ENCODE measurements at regions not wholly inside any gene's neighbourhood (a gene's known extent, or its start where the extent isn't known, plus 50 kb on each side); places are given as distances from the start of the nearest gene placed in this dataset.
A peak's percentile ranks its signal among the peaks of the same experiment; 100 is the strongest.

DNA sequence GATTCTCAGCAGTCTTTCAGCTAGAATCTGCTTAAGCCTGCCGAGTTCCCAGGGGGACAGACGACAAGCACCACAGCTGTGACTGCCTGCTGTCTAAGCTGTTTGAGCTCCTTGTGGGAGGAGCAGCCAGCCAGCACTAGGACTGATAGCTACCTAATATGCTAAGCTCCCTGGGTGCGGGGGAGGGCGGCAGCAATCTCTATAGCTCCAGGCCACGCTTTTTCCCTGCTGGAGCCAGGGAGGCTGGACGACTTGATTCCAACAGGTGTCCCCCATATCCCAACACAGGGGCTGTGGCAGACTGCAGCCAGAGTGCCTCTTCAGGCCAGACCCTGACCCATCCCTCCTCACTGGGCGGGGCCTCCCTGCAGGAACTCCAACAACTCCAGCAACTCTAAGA, 134.1 kb upstream of the ARPP21 start:
- Histone ChIP-seq H3K9me3 (no peaks in the 10 kb centered on the region), H3K4me3 (ENCODE audit: low read depth, low read length) (no peak overlapping the region), H3K4me1 (no peaks in the 10 kb centered on the region), H3K36me3 (no peaks in the 10 kb centered on the region), H3K27me3 (no peaks in the 10 kb centered on the region)
- TF ChIP-seq CTCF (IDR thresholded peaks at IDR 0.05; ENCODE audit: low read depth, low read length) = no peak
- peak; percentile 40 for DNase-seq

GRCh38 chr3:35505772-35506171, 133.6 kb upstream of the ARPP21 start:
- H3K27me3 ChIP-seq = no peaks in the 10 kb centered on the region
- DNase-seq = no peak
- H3K9me3 ChIP-seq = no peaks in the 10 kb centered on the region
- no peak for TF ChIP-seq CTCF (IDR thresholded peaks at IDR 0.05; ENCODE audit: low read depth, low read length)
- H3K4me1 ChIP-seq = no peaks in the 10 kb centered on the region
- no peaks in the 10 kb centered on the region for H3K36me3 ChIP-seq
- H3K4me3 ChIP-seq (ENCODE audit: low read depth, low read length) = no peak overlapping the region

- TF ChIP-seq CTCF (IDR thresholded peaks at IDR 0.05; ENCODE audit: low read depth, low read length) = no peak
- DNase-seq = no peak
- no peaks in the 10 kb centered on the region for H3K4me1 ChIP-seq
- no peaks in the 10 kb centered on the region for H3K36me3 ChIP-seq
- no peaks in the 10 kb centered on the region for H3K27me3 ChIP-seq
- no peak overlapping the region for H3K4me3 ChIP-seq (ENCODE audit: low read depth, low read length)
- no peaks in the 10 kb centered on the region for H3K9me3 ChIP-seq
Observed at GRCh38 chr3:35519936-35520335, 119.4 kb upstream of the ARPP21 start.

- Histone ChIP-seq H3K4me3 (ENCODE audit: low read depth, low read length) (no peak overlapping the region), H3K4me1 (no peaks in the 10 kb centered on the region), H3K36me3 (no peaks in the 10 kb centered on the region), H3K27me3 (no peaks in the 10 kb centered on the region), H3K9me3 (no peaks in the 10 kb centered on the region)
- TF ChIP-seq CTCF (IDR thresholded peaks at IDR 0.05; ENCODE audit: low read depth, low read length) = no peak
- no peak for DNase-seq
Observed at GRCh38 chr3:35521196-35521595, 118.1 kb upstream of the ARPP21 start.

DNA sequence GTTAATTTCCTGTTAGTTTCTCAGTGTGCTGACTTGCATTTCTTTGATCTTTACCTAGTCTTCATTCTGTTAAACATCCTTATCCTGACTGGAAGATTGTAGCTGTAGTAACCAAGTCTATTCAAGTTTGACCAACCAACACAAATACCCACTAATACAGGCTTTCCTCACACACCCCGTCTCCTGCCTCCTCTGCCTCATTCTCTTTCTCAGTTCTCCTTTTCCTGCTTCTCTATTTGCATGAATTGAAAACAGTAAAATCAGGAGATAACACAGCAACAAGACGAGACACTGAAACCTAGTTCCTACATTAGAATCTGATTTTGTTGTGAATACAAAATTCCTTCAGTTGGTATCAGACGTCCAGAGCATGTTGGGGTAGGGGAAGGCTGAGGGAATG, 116.9 kb upstream of the ARPP21 start:
- H3K36me3 ChIP-seq = no peaks in the 10 kb centered on the region
- no peaks in the 10 kb centered on the region for H3K9me3 ChIP-seq
- DNase-seq = no peak
- H3K27me3 ChIP-seq = no peaks in the 10 kb centered on the region
- no peak overlapping the region for H3K4me3 ChIP-seq (ENCODE audit: low read depth, low read length)
- H3K4me1 ChIP-seq = no peaks in the 10 kb centered on the region
- no peak for TF ChIP-seq CTCF (IDR thresholded peaks at IDR 0.05; ENCODE audit: low read depth, low read length)

DNA sequence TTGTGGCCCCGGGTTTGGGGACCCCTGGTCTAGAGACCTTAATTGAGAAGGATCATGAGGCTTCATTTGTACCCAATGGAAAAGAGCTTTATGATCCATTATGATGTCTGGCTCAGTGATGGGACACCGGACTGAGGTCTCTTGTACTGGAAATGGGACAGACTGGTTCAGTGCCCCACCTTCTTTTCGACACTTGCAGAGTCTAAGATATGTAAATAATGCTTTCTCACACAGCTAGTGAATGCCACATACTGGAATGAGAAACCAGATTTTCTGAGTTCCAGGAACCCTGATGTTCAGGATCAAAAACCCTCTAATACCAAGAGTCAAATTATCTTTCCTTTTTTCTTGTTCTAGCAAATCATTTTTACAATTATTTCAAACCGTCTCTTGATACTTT, 116.3 kb upstream of the ARPP21 start:
- no peak for DNase-seq
- H3K4me1 ChIP-seq = no peaks in the 10 kb centered on the region
- no peak overlapping the region for H3K4me3 ChIP-seq (ENCODE audit: low read depth, low read length)
- no peak for TF ChIP-seq CTCF (IDR thresholded peaks at IDR 0.05; ENCODE audit: low read depth, low read length)
- no peaks in the 10 kb centered on the region for H3K9me3 ChIP-seq
- H3K36me3 ChIP-seq = no peaks in the 10 kb centered on the region
- no peaks in the 10 kb centered on the region for H3K27me3 ChIP-seq

Data from BE2C (cell line).